ENCODE measurements at regions not wholly inside any gene's neighbourhood (a gene's known extent, or its start where the extent isn't known, plus 50 kb on each side); places are given as distances from the start of the nearest gene placed in this dataset.

DNA sequence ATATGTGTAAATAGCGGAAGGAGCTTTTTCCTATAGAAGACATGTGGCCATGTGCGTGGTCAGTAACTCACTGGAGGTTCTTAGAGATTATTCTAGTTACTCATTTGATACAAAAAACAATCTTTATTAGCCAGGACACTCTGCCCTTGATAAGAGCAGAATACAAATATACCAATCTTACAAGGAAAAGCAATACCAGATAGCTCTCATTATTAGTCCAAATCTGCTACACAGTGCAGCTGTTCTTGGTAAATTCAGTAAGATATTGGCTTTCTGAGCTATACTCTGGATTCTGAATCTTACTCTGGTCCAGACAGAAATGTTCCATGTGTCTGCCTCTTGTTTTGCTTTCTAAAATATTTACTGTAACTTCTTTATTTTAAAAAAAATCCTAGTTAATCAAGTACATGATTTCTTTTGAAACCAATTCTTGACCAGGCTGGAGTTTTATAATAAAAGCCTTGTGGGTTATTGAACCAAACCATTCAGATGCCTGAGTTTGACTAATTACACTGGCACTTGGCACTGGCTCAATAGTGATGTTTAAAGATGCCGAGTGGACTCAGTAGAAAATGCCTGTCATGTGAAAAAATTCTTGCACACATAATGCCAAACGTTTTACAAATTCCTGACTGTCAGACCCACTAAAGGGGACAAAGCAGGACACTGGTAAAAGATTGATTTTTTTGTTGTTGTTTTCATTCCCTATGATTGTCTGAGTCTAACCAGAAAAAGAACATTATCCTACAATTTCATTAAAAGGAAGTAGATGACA, 242.8 kb upstream of the TCF21 start:
- no peaks in the 10 kb centered on the region for H3K9me3 ChIP-seq (ENCODE audit: control insufficient read depth in 4 of 4, low read length in 3 of 4)
- WGBS: 48% methylated on average over 4 of the region's 4 CpGs
- H3K27ac ChIP-seq (ENCODE audit: low read depth in 1 of 2, low read length in 2 of 2): no peak overlapping the region
- H3K36me3 ChIP-seq (ENCODE audit: control insufficient read depth in 4 of 4, insufficient read depth in 3 of 4, low read depth in 1 of 4, low read length in 3 of 4): no peaks in the 10 kb centered on the region
- H3K27me3 ChIP-seq (ENCODE audit: control insufficient read depth in 4 of 4, insufficient read depth in 4 of 4, low read length in 3 of 4): peaks cover 0 to 3% (median 0%) of the 10 kb centered on the region in 4 donors
- H3K4me1 ChIP-seq (ENCODE audit: control insufficient read depth in 4 of 4, insufficient read depth in 4 of 4, low read length in 3 of 4): no peaks in the 10 kb centered on the region
- no peak overlapping the region for H3K4me3 ChIP-seq (ENCODE audit: low read depth in 1 of 3, low read length in 3 of 3)
- DNase-seq (ENCODE audit: low spot score): no peak
- no peak overlapping the region for H3K9ac ChIP-seq (ENCODE audit: low read depth in 1 of 2, low read length in 2 of 2)
- TF ChIP-seq HNF4A (conservative IDR thresholded peaks at IDR 0.05): no peak
- TF ChIP-seq HNF4G (IDR thresholded peaks at IDR 0.05): no peak
- TF ChIP-seq FOXA1 (IDR thresholded peaks at IDR 0.05): no peak
- no peak for TF ChIP-seq JUND (IDR thresholded peaks at IDR 0.05)

DNA sequence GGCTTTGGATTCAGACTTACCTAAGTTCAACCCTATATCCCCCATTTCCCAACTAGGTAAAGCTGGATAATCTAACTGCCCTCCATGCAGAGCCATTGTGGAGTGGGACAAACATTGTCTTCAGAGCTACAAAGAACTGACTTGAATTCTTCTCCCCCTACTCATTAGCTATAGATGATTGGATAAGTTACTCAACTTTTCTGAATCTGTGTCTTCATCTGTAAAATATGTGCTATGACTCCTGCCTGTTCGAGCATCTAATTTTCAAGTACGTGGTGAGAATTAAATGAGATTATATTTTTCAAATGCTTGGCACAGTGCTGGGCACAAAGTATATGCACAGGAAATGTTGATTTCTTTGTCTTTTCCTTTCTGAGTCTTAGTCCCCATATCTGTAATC, 240.3 kb upstream of the TCF21 start:
- Histone ChIP-seq H3K9me3 (ENCODE audit: control insufficient read depth in 4 of 4, low read length in 3 of 4) (no peaks in the 10 kb centered on the region), H3K36me3 (ENCODE audit: control insufficient read depth in 4 of 4, insufficient read depth in 3 of 4, low read depth in 1 of 4, low read length in 3 of 4) (no peaks in the 10 kb centered on the region), H3K27ac (ENCODE audit: low read depth in 1 of 2, low read length in 2 of 2) (no peak overlapping the region), H3K4me3 (ENCODE audit: low read depth in 1 of 3, low read length in 3 of 3) (no peak overlapping the region), H3K4me1 (ENCODE audit: control insufficient read depth in 4 of 4, insufficient read depth in 4 of 4, low read length in 3 of 4) (no peaks in the 10 kb centered on the region), H3K9ac (ENCODE audit: low read depth in 1 of 2, low read length in 2 of 2) (no peak overlapping the region), H3K27me3 (ENCODE audit: control insufficient read depth in 4 of 4, insufficient read depth in 4 of 4, low read length in 3 of 4) (peaks cover 0 to 3% (median 0%) of the 10 kb centered on the region in 4 donors)
- WGBS: 66% methylated on average over 2 of the region's 2 CpGs
- TF ChIP-seq YY1 (IDR thresholded peaks at IDR 0.05) (no peak), RAD21 (IDR thresholded peaks at IDR 0.05) (no peak), FOXA1 (IDR thresholded peaks at IDR 0.05) (no peak), HNF4A (conservative IDR thresholded peaks at IDR 0.05) (no peak), TAF1 (conservative IDR thresholded peaks at IDR 0.05) (no peak), MAX (IDR thresholded peaks at IDR 0.05) (no peak), EGR1 (IDR thresholded peaks at IDR 0.05; ENCODE audit: low read depth in 2 of 2) (no peak), GABPA (IDR thresholded peaks at IDR 0.05 in 1 of 2, conservative IDR thresholded peaks at IDR 0.05 in 1 of 2) (no peak), SP1 (IDR thresholded peaks at IDR 0.05) (no peak)
- TF ChIP-seq, protein P1, sequence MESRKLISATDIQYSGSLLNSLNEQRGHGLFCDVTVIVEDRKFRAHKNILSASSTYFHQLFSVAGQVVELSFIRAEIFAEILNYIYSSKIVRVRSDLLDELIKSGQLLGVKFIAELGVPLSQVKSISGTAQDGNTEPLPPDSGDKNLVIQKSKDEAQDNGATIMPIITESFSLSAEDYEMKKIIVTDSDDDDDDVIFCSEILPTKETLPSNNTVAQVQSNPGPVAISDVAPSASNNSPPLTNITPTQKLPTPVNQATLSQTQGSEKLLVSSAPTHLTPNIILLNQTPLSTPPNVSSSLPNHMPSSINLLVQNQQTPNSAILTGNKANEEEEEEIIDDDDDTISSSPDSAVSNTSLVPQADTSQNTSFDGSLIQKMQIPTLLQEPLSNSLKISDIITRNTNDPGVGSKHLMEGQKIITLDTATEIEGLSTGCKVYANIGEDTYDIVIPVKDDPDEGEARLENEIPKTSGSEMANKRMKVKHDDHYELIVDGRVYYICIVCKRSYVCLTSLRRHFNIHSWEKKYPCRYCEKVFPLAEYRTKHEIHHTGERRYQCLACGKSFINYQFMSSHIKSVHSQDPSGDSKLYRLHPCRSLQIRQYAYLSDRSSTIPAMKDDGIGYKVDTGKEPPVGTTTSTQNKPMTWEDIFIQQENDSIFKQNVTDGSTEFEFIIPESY (IDR thresholded peaks at IDR 0.05): no peak
- TF ChIP-seq, protein P2, sequence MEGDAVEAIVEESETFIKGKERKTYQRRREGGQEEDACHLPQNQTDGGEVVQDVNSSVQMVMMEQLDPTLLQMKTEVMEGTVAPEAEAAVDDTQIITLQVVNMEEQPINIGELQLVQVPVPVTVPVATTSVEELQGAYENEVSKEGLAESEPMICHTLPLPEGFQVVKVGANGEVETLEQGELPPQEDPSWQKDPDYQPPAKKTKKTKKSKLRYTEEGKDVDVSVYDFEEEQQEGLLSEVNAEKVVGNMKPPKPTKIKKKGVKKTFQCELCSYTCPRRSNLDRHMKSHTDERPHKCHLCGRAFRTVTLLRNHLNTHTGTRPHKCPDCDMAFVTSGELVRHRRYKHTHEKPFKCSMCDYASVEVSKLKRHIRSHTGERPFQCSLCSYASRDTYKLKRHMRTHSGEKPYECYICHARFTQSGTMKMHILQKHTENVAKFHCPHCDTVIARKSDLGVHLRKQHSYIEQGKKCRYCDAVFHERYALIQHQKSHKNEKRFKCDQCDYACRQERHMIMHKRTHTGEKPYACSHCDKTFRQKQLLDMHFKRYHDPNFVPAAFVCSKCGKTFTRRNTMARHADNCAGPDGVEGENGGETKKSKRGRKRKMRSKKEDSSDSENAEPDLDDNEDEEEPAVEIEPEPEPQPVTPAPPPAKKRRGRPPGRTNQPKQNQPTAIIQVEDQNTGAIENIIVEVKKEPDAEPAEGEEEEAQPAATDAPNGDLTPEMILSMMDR (IDR thresholded peaks at IDR 0.05; ENCODE audit: low read depth, low read length, missing input control): no peak
- no peak for DNase-seq (ENCODE audit: low spot score)

GRCh38 chr6:133671376-133671775, 217.5 kb upstream of the TCF21 start:
- Histone ChIP-seq H3K4me3 (ENCODE audit: low read depth in 1 of 3, low read length in 3 of 3) (no peak overlapping the region), H3K4me1 (ENCODE audit: control insufficient read depth in 4 of 4, insufficient read depth in 4 of 4, low read length in 3 of 4) (no peaks in the 10 kb centered on the region), H3K9ac (ENCODE audit: low read depth in 1 of 2, low read length in 2 of 2) (no peak overlapping the region), H3K36me3 (ENCODE audit: control insufficient read depth in 4 of 4, insufficient read depth in 3 of 4, low read depth in 1 of 4, low read length in 3 of 4) (no peaks in the 10 kb centered on the region), H3K27me3 (ENCODE audit: control insufficient read depth in 4 of 4, insufficient read depth in 4 of 4, low read length in 3 of 4) (no peaks in the 10 kb centered on the region), H3K9me3 (ENCODE audit: control insufficient read depth in 4 of 4, low read length in 3 of 4) (no peaks in the 10 kb centered on the region), H3K27ac (ENCODE audit: low read depth in 1 of 2, low read length in 2 of 2) (no peak overlapping the region)
- DNase-seq (ENCODE audit: low spot score): no peak
- WGBS: 47% methylated on average over 1 of the region's 1 CpG
- TF ChIP-seq FOXA2 (IDR thresholded peaks at IDR 0.05) (no peak), RXRA (IDR thresholded peaks at IDR 0.05) (no peak), RAD21 (IDR thresholded peaks at IDR 0.05) (no peak), FOXA1 (IDR thresholded peaks at IDR 0.05) (no peak), HNF4G (IDR thresholded peaks at IDR 0.05) (no peak), GABPA (IDR thresholded peaks at IDR 0.05 in 1 of 2, conservative IDR thresholded peaks at IDR 0.05 in 1 of 2) (no peak), EGR1 (IDR thresholded peaks at IDR 0.05; ENCODE audit: low read depth in 2 of 2) (no peak), NR2F2 (IDR thresholded peaks at IDR 0.05) (no peak)
- TF ChIP-seq, protein P3, sequence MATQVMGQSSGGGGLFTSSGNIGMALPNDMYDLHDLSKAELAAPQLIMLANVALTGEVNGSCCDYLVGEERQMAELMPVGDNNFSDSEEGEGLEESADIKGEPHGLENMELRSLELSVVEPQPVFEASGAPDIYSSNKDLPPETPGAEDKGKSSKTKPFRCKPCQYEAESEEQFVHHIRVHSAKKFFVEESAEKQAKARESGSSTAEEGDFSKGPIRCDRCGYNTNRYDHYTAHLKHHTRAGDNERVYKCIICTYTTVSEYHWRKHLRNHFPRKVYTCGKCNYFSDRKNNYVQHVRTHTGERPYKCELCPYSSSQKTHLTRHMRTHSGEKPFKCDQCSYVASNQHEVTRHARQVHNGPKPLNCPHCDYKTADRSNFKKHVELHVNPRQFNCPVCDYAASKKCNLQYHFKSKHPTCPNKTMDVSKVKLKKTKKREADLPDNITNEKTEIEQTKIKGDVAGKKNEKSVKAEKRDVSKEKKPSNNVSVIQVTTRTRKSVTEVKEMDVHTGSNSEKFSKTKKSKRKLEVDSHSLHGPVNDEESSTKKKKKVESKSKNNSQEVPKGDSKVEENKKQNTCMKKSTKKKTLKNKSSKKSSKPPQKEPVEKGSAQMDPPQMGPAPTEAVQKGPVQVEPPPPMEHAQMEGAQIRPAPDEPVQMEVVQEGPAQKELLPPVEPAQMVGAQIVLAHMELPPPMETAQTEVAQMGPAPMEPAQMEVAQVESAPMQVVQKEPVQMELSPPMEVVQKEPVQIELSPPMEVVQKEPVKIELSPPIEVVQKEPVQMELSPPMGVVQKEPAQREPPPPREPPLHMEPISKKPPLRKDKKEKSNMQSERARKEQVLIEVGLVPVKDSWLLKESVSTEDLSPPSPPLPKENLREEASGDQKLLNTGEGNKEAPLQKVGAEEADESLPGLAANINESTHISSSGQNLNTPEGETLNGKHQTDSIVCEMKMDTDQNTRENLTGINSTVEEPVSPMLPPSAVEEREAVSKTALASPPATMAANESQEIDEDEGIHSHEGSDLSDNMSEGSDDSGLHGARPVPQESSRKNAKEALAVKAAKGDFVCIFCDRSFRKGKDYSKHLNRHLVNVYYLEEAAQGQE (IDR thresholded peaks at IDR 0.05): no peak
- TF ChIP-seq, protein P2 (IDR thresholded peaks at IDR 0.05; ENCODE audit: low read depth, low read length, missing input control): no peak
